ENCODE measurements at regions not wholly inside any gene's neighbourhood (a gene's known extent, or its start where the extent isn't known, plus 50 kb on each side); places are given as distances from the start of the nearest gene placed in this dataset.

DNA sequence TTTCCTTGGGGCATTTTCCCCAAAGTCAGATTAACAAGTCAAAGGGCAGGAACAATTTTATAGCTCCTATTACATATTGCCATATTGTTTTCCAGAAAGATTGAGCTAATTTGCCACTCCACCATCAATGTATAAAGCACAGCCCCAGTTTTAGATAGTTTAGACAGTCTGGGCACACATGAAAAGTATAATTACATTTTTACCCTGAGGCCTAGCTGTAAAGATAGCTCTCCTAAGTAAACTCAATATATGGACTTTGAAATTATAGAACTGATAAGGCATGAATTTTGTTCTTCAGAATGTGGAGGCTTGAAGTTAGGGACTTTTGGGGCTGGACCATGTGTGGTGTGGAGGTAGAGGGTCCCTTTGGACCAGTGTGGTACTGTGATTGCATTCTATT, 166.0 kb downstream of the FHIP1A start:
- TF ChIP-seq, protein P1, sequence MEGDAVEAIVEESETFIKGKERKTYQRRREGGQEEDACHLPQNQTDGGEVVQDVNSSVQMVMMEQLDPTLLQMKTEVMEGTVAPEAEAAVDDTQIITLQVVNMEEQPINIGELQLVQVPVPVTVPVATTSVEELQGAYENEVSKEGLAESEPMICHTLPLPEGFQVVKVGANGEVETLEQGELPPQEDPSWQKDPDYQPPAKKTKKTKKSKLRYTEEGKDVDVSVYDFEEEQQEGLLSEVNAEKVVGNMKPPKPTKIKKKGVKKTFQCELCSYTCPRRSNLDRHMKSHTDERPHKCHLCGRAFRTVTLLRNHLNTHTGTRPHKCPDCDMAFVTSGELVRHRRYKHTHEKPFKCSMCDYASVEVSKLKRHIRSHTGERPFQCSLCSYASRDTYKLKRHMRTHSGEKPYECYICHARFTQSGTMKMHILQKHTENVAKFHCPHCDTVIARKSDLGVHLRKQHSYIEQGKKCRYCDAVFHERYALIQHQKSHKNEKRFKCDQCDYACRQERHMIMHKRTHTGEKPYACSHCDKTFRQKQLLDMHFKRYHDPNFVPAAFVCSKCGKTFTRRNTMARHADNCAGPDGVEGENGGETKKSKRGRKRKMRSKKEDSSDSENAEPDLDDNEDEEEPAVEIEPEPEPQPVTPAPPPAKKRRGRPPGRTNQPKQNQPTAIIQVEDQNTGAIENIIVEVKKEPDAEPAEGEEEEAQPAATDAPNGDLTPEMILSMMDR (IDR thresholded peaks at IDR 0.05; ENCODE audit: poor library complexity), result no peak
- no peak for TF ChIP-seq EZH2 (IDR thresholded peaks at IDR 0.05; ENCODE audit: borderline replicate concordance)
- TF ChIP-seq EZH2phosphoT487 (IDR thresholded peaks at IDR 0.05; ENCODE audit: low read depth, severe bottlenecking, unreplicated experiment), result no peak
